Ecto neural progenitor cell (in vitro differentiated cells): ENCODE measurements at regions not wholly inside any gene's neighbourhood (a gene's known extent, or its start where the extent isn't known, plus 50 kb on each side); places are given as distances from the start of the nearest gene placed in this dataset.
A peak's percentile ranks its signal among the peaks of the same experiment; 100 is the strongest.

Experiments
- DNase-seq: peaks from one replicate; pipeline ENCODE4 v3.0.0-alpha.2; 2018; ENCODE audit warnings: low spot score

DNA sequence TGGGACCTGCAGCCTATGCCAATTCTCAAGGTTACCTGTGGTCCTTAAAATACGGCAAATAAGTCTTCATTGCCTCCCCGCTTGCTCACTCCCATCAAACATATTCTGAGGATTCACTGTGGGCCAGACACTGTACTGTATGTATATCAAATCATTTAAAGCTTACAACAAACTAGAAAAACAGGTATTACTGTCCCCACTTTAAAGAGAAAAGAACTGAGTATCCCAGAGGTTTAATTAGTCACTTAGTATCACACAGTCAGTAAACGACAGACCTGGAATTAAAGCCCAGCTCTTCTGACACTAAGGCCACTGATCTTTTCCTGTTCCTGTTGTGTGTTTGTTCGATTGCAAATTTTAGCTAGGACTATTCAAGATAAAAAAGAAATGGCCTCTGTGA, 248.2 kb downstream of the ACTL7B start:
- DNase-seq = no peak

DNA sequence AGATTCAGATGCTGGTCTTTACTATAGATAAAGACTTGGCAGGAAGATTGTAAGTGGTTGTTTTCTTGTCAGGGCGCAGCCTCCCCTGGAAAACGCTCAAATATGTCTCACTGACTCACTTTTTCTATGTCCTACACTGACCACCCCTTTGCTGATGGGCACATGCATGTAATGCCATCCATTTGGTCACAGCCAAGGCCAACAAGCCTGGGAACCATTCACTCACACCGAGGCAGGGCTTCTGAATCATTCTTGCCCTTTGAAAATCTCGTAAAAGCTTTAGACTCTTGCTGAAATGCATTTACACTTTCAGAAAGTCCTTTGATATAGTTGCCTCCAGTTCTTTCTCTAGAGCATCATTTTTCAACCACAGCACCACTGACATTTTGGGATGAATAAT, 249.4 kb downstream of the ACTL7B start:
- DNase-seq = no peak

DNA sequence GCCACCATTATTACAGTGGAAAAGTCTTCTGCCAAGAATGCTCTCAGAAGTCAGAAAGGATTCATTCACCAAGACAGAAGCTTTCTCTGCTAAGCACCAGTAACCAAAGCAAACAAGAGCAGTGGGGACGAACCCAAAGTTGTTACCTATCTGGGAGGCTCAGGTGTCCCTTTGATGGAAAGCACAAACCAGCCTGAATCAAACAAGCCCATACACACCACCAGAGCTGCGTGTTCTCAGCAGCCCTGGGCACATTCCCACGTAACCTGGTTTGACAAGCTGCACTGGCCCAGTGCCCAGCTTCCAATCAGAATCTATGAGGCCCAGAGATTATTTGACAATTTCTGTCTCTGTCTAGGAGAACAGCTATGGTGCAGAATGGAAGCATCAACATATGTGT, 252.6 kb downstream of the ACTL7B start:
- DNase-seq = no peak

DNA sequence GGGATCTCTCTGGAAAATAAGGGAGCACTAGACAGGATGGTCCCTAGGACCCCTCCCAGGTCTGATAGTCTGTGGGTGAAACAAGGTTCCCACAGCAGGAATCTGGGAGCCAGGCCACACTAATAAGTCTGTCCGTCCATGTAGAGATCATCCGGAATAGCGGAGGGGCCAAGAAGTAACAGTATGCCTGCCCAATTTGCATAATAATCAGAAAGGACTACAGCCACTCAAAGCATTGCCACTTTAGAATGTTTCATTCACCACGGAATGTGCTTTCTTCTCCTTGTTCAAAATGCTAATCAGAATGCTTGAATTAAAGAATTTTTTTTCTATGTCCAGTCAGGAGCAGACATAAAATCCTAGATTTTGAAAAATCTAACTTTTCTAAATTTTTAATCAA, 254.9 kb downstream of the ACTL7B start:
- DNase-seq = no peak

DNA sequence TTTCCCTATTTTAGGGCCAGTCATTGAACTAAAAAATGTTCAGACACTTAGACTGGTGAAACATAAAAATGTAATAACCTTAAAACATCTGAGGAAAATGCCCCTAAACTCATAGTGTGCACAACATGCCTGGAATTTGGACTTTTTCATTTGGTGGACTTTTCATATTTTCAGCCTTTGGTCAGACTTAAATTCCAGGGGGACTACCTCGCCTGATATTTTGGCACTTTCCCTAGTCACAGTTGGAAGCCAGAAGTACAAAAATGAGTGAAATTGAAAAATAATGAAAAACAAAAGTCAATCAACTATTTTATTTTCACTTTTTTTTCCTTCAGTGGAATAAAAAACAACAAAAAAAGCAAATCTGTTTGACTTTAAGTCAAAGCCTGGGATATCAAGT, 256.2 kb downstream of the ACTL7B start:
- no peak for DNase-seq

DNA sequence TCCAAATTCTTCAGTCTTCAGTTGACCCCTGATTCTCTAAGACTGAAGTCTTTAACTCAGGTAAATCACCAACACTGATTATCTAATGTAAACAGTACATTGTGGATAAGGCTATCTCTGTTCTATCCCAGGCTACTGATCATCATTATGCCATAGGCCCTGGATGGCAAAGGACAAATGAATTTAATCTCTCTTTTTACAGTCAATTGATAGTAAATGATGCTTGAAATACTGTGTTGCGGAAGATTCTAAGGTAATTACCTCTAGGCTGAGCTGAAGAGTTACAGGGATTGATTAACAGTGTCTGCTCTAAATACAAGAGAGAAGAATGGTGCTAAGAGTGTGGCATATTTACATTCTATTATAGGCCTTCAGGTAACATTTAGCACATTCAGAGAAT, 264.7 kb downstream of the ACTL7B start:
- no peak for DNase-seq

DNA sequence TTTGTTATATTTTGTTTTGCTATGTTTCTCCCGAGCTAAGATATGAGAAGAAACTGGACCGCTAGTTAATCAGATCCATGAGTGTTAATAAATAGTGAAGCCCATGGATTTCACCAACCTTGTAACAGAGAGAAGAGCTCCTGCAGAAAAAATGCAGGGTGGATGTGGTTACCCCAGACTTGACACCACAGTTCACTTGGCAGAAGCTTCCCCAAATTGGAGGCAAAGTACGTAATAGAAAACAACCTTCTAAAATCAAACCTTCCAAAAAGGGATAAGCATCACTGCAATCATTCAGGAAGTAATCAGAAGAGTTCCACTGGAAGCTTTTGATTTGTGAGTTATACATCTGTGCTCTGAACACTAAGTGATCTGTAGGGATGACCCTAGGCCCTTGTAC, 267.5 kb downstream of the ACTL7B start:
- DNase-seq = no peak

DNA sequence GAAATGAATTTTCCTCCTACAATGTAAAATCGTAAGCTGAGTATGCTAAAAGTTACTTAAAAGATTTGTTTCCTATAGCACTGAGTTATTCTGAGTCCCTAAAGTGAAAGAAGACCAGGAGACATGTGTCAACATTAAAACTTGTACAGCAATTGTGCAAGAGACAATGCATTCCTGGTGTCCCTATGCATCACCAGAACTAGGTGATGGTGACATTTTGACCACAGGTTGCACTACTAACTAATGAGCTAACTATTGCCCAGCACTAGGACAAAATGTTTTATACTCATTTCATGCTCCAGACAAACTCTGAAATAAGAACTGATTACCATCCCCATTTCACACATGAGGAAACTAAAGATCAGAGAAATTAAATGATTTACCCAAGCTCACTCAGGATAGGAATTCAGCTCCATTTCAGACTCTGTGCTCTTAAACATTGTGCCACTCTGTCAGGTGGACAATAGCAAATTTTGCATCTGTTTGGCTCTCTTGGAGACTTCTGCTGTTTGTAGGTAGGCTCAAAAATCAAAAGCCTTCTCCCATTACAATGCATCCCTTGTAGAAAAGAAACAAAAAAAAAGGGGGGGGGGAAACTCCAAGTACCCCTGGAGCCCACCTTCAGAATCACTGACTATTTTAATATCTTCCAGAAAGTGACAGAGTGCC, 269.2 kb downstream of the ACTL7B start:
- DNase-seq = no peak

DNA sequence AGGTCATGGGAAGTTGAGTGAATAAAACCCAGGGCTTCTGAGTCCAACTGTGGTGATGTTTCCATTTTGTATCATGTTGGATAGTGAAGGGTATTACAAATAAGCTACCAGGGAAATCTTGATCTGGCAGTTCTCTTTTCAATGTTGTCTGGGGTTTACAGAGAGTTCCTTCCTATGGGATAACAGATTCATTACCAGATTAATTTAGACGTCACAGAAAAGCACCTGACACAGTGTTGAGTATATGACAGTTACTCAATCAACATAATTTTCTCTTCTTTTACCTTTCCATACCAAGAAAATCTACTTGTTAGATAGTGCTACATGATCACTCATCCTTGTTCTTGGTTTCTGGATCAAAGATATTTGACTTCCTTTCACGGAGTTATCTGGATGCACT, 270.9 kb downstream of the ACTL7B start:
- no peak for DNase-seq

DNA sequence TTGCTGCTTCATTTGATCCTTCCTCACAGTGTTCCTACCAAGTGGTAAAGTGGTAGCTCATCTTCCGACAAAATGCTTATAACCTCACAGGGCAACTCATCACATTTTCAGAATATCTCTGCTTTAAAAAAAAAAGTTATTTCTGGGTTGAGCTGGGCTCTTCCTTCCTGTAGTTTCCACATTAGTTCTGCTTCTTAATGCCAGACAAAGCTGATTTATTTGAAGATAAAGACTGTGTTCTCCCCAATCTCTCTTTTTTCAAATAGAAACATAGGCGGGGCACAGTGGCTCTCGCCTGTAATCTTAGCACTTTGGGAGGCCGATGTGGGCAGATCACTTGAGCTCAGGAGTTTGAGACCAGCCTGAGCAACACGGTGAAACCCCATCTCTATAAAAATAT, 273.1 kb downstream of the ACTL7B start:
- no peak for DNase-seq

DNA sequence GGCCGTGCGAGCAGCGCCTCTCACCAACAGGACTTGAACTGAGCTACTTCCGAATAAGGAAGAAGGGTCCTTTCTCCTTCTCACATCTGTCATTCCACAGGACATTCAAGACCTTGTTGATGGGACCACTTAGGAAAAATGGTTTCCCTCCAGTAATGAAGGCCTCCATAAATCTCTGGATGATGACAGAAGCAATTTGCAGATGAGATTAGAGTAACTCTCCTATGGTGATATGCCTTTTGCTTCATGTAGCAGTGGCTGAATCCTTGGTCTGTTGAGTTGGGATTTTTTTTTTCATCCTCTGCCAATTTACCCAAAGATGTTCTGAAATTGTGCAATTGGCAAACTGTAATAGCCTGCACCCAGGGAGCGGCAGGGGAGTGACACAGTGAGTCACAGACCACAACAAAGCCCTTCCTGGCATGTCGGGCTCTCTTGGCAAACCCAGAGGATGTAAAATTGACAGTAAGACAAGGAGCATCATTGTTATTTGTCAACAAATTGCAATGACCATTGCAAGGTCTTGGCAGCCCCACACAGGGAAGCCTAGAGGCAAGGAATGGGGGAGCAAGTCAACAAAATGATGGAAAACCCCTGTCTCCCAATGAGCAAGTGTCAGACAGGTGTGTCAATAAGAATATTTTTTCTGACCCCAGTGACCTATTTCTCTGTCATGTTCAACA, 275.9 kb downstream of the ACTL7B start:
- DNase-seq = no peak

DNA sequence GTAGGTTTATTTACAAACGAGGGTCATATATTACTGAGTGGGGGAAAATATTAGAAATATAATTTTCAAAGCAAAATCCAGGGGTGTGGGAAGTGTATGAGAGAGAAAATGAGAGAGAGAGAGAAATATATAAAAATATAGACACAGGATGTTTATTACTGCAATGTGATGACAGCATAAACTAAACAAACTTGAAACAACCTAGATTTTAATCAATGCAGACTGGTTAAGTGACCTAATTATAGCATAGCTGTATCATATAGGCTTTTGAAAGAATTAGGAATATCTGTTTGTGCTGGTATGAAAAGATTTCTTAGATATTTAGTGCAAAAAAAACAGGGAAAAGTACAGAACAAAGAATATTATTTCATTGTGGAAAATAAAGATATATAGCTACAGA, 280.5 kb downstream of the ACTL7B start:
- no peak for DNase-seq

DNA sequence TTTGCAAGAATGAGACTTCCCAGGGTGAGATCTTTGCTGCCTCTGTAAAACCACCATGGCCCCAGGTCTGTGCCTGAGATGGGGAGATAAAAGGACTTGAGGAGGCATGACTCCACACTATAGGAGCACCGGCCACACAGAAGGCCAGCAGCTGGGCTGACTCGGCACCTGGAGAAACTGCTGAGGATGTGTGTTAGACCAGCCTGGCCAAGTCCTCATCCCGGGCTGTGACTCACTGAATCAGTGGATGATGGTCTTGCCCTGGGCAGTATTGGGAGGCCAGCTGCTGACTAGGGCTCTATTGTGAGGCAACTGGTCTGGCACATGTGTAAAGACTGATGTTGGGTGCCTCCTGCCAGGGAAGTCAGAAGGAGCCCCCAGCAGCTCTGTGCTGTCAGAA, 286.2 kb downstream of the ACTL7B start:
- no peak for DNase-seq

DNA sequence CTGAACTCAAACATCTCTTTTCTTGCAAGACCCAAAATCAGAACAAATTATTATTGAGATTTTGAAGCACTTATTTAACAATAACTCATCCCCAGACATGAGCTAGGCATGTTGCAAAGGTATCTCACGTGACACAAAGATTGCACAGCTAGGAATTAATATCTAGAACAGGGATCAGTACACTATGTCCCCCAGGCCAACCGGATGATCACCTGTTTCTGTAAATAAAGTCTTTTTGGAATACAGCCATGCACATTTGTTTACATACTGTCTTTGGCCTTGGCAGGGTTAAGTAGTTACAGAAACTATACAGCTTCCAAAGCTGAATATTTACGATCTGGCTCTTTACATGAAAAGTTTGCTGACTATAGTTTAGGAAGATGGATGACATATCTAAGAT, 287.7 kb downstream of the ACTL7B start:
- DNase-seq = no peak

DNA sequence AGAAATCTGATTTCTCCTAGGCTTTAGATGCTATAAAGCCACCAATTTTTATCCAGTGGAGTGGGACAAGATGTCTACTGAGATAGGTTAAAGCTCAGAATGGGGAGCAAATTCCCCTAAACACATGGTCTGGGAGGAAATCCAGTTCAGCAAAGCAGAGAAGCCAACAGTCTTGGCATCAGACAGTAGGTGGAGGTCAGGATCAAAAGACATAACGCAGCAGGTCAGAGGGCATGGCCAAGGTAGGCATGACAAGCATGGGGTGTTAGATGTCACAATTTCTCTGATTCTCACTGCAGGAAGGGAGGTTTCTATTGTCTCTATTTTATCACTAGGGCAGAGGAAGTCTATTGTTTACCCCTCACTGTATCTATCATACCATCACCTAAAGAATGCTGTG, 288.2 kb downstream of the ACTL7B start:
- no peak for DNase-seq

DNA sequence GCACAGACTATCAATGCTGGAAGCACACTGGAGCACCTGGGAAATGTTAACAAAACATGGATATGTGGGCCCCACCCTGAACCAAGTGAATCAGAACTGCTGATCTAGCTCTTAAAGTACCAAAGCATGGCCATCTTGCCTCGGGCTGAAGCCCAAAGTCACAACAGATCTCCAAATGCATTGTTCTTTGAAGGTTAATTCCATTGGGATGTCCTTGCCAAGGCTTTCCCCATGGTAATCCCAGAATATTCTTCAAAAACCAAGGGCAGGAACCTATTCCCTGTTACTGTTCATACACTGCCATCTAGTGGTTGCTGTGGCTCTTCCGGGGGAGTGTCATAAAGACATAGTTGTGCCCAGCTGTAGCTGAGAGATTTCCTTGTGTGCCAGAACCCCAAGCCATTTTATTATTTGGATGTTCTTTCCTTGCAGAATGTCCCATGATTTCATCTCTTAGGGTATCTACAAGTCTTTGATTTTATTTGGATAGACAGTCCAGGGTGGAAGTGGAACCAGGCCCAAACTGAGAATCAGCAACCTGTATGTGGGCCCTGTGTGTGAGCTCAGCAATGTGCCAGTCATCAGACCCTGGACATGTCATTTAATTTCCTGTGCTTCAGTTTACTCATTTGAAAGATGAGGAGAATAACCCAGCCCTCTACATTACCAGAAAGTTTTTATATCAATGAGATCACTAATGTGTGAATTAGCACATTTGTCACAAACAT, 290.0 kb downstream of the ACTL7B start:
- peak; percentile 56 for DNase-seq

DNA sequence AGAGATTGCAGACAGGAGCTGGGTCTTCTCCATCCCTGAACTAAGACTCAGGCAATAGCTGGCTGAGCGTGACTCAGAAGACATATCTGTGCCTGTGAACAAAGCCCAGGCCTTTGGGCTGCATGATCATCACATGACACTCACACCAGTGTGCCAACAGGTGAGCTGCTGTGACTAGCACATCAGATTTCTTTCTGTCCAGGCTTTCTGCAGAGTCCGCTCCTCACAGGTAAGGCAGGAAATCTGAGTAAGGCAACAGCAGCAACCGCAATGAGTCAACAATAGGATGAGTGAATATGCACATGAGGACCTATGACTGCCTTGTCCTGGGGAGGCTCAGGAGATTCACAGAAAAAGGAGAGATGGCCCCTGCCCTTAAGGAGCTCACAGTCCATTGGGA, 293.6 kb downstream of the ACTL7B start:
- DNase-seq = no peak

DNA sequence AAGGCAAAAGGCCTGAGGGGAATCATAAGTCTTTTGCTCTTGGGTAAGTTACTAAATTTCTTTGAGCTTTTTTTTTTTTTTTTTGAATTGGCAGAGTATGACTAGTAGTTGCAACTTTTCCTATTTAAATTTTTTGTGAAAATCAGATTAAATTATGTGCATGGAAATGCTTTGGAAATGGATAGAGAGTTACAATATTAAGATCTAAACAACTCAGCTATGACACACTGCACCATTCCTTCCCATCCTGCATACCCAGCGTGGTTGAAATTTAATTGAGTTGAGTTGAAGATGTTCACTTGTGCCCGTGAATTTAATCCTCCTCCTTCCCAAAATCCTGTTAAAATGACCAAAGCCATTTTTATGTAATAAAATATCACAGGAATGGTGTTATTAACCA, 296.4 kb downstream of the ACTL7B start:
- no peak for DNase-seq

DNA sequence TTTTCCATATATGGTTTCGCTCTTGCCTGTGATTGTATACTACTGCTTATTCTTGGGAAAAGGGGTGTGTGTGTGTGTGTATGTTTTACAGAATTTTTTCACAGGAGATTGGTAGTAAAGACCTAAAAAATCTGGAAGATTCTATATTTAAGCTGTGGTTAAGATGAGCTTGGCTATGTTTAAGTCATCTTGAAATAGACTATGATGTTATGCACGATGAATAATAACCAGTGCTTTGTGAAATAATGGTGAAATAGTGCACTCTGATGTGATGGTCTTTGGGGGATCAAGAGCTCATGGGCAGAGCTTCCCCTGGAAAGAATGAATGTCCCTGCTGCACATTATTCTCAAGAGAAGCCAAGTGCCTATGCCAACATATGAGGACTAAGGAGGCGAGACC, 301.0 kb downstream of the ACTL7B start:
- DNase-seq = no peak

DNA sequence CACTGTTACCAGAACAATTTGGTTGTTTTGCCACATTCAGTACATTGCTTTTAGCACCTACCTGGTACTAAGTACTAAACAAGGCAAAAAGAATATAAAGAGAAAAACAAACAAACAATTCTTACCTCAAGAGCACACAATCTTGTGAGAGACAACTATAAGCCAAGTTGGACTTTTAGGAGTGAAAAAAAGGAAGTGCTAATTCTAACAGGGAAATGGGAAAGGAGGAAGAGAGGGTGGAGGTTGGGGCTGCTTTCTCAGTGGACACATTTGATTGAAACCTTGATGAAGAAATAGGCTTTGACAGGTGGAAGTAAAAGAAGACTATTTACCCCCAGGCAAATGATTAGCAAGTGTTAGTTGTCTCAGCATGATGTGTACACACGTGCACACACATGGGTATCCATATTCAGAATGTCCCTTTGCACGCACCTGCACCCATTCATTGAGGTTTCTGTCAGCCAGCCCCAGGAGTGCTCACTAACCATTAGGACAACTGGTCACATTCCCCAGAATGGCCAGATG, 302.6 kb downstream of the ACTL7B start:
- no peak for DNase-seq

DNA sequence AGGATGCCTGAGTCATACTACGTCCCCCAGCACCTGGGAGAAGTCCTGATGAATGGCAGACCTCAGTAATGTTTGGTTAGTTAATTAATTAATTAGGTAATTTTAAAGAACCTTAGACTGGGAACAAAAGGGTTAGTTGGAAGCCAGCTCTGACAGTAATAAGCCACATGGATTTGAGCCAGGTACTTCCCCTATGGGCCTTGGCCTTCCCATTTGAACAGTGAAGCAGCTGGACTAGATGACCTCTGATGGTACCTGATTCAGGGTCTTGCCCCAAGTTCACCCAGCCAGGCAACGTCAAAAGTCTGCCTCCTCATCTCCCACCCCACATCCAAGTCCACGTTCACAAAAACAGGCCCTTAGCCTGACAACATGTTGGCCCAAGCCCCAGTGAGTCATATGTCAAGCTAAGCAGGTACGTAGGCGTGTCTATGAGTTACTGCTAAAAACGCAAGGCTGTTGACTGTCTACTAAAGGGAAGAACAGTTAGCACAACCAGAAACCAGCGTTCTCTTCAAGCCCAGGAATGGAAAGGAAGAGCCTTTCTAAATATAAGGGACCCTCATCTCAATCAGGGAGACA, 303.2 kb downstream of the ACTL7B start:
- no peak for DNase-seq

DNA sequence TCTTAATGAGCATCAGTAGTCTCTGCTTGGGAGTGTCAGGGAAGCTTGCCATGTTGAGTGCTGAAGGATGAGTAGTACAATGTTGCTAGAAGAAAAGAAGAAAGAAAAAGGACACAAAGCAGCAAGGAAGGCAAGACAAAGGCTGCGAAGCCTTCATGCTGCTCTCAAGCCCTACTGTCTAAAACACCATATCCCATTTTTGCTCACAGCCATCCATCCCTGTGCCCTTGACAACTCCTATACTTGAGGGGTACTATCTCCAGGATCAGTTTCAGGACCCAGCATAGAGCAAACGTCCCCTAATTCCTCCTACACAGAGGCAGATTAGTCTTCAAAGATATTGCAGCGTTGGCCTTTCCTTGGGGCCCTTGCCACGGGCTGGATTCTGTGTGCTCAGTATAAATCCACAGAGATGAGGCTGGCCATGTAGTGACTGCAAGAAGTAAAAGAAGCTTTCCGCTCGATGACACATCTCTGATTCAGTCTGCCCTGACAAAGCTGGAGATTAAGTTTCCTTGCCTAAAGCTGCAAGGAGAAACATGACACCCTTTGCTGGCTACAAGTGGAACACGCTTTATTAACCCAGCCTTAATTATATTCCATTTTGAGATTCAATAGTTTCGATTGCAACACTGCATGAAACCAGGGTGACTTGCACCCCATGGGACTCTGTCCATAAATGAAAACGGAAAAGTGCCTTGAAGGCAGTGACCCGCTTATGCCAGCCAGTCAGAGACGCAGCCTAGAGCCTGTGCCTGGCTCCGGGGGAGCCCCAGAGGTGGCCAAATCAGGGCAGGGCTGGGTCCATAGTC, 304.6 kb downstream of the ACTL7B start:
- DNase-seq = peak; percentile 49
